GM18498 (cell line): ENCODE measurements at regions not wholly inside any gene's neighbourhood (a gene's known extent, or its start where the extent isn't known, plus 50 kb on each side); places are given as distances from the start of the nearest gene placed in this dataset.

Source experiments
- ATAC-seq: cut with Tn5 transposase; IDR thresholded peaks from one replicate; pipeline ENCODE4 v1.9.1; 2021; ENCODE audit warnings: mild to moderate bottlenecking, moderate library complexity; ENCODE audit not compliant: unreplicated experiment

- ATAC-seq, result no peak
Measured at GRCh38 chr18:29154196-29154757, 977.3 kb upstream of the CDH2 start.

GRCh38 chr18:29153091-29153490 lies 976.2 kb upstream of the CDH2 start:
- no peak for ATAC-seq

GRCh38 chr18:29147944-29148343 lies 971.0 kb upstream of the CDH2 start:
- no peak for ATAC-seq

- no peak for ATAC-seq
Measured at GRCh38 chr18:29146068-29146467, 969.1 kb upstream of the CDH2 start.

GRCh38 chr18:29140590-29140989 lies 963.7 kb upstream of the CDH2 start:
- no peak for ATAC-seq

GRCh38 chr18:29137773-29138495 lies 961.0 kb upstream of the CDH2 start:
- ATAC-seq, result no peak

GRCh38 chr18:29123706-29124530 lies 947.0 kb upstream of the CDH2 start:
- ATAC-seq, result no peak

GRCh38 chr18:29104671-29105070 lies 927.7 kb upstream of the CDH2 start:
- ATAC-seq, result no peak

- ATAC-seq, result no peak
Measured at GRCh38 chr18:29104227-29104626, 927.3 kb upstream of the CDH2 start.

- no peak for ATAC-seq
Measured at GRCh38 chr18:29096079-29096770, 919.3 kb upstream of the CDH2 start.

GRCh38 chr18:29087616-29088246 lies 910.8 kb upstream of the CDH2 start:
- no peak for ATAC-seq

GRCh38 chr18:29084120-29084519 lies 907.2 kb upstream of the CDH2 start:
- ATAC-seq, result no peak

GRCh38 chr18:29083545-29083944 lies 906.6 kb upstream of the CDH2 start:
- no peak for ATAC-seq

- ATAC-seq, result no peak
Measured at GRCh38 chr18:29080946-29081345, 904.0 kb upstream of the CDH2 start.

GRCh38 chr18:29078273-29078672 lies 901.3 kb upstream of the CDH2 start:
- no peak for ATAC-seq

- ATAC-seq, result no peak
Measured at GRCh38 chr18:29077344-29077743, 900.4 kb upstream of the CDH2 start.

- no peak for ATAC-seq
Measured at GRCh38 chr18:29076645-29077044, 899.7 kb upstream of the CDH2 start.

- ATAC-seq, result no peak
Measured at GRCh38 chr18:29074147-29074546, 897.2 kb upstream of the CDH2 start.

- no peak for ATAC-seq
Measured at GRCh38 chr18:29071869-29072268, 894.9 kb upstream of the CDH2 start.

GRCh38 chr18:29063346-29063745 lies 886.4 kb upstream of the CDH2 start:
- no peak for ATAC-seq

- ATAC-seq, result no peak
Measured at GRCh38 chr18:29062921-29063320, 886.0 kb upstream of the CDH2 start.
